PC-9 (cell line): ENCODE measurements at regions not wholly inside any gene's neighbourhood (a gene's known extent, or its start where the extent isn't known, plus 50 kb on each side); places are given as distances from the start of the nearest gene placed in this dataset.

Experiments
- BruUV-seq: library from RNA; stranded (reverse); fragments of 400-500 nt; replicated peaks from 2 replicates; lab custom pipeline; 2021; lab: Mats Ljungman, UMichigan
- CTCF ChIA-PET: fragments of 300-600 bp; sonication (Branson Sonifier 250); formaldehyde crosslinking; loops from one replicate; lab custom pipeline; 2022; ENCODE audit warnings: antibody characterized with exemption; lab: Charles Lee
- POLR2A ChIA-PET: fragments of 300-600 bp; sonication (Branson Sonifier 250); formaldehyde crosslinking; loops from one replicate; lab custom pipeline; 2022; ENCODE audit warnings: antibody characterized with exemption; ENCODE audit not compliant: unreplicated experiment; lab: Charles Lee
- DNase-seq, 2 experiments: peaks; one replicate each; pipeline versions ENCODE4 v3.0.0 to v3.0.0-alpha.2; 2015 to 2022; ENCODE audit warnings: mixed read lengths in 1 of 2
- H2AFZ ChIP-seq: fragments of 200-600 bp; sonication (generic); 2 replicates; pipeline ENCODE4 v1.8.1; 2017; ENCODE audit warnings: antibody characterized with exemption
- H3F3A ChIP-seq: fragments of 200-600 bp; sonication (generic); 2 replicates; pipeline ENCODE4 v1.8.1; 2017; ENCODE audit warnings: antibody characterized with exemption, mild to moderate bottlenecking, low read depth; ENCODE audit not compliant: insufficient read depth
- H3K27ac ChIP-seq: fragments of 200-600 bp; sonication (generic); 2 replicates; pipeline ENCODE4 v1.6.1; 2016; ENCODE audit warnings: mixed run types
- H3K27me3 ChIP-seq: fragments of 200-600 bp; sonication (generic); 2 replicates; pipeline ENCODE4 v1.6.1; 2016; ENCODE audit warnings: low read depth, mixed run types; ENCODE audit not compliant: insufficient read depth
- H3K36me3 ChIP-seq: fragments of 200-600 bp; sonication (generic); 2 replicates; pipeline ENCODE4 v1.6.1; 2016; ENCODE audit warnings: low read depth, mixed run types
- H3K4me1 ChIP-seq: fragments of 200-600 bp; sonication (generic); replicated peaks from 2 replicates; pipeline ENCODE4 v1.6.1; 2016; ENCODE audit warnings: mixed run types; ENCODE audit not compliant: insufficient read depth
- H3K4me2 ChIP-seq: fragments of 200-600 bp; sonication (generic); 2 replicates; pipeline ENCODE4 v1.6.1; 2017; ENCODE audit warnings: mixed run types
- H3K4me3 ChIP-seq: fragments of 200-600 bp; sonication (generic); 2 replicates; pipeline ENCODE4 v1.6.1; 2016; ENCODE audit warnings: mixed run types
- H3K79me2 ChIP-seq: fragments of 200-600 bp; sonication (generic); 2 replicates; pipeline ENCODE4 v1.6.1; 2017; ENCODE audit warnings: low read depth, mixed run types
- H3K9me2 ChIP-seq: fragments of 200-600 bp; sonication (generic); 2 replicates; pipeline ENCODE4 v1.8.1; 2017; ENCODE audit warnings: mild to moderate bottlenecking; ENCODE audit not compliant: insufficient read depth
- H3K9me3 ChIP-seq: fragments of 200-600 bp; sonication (generic); 2 replicates; pipeline ENCODE4 v1.8.1; 2016; ENCODE audit warnings: low read depth; ENCODE audit not compliant: insufficient read depth
- H4K20me1 ChIP-seq: fragments of 200-600 bp; sonication (generic); 2 replicates; pipeline ENCODE4 v1.8.1; 2017; ENCODE audit not compliant: insufficient read depth
- EZH2 ChIP-seq: fragments of 200-600 bp; sonication (generic); IDR thresholded peaks from 2 replicates; pipeline ENCODE4 v1.8.0; 2017; ENCODE audit warnings: antibody characterized with exemption, low read depth
- intact Hi-C: fragments of 100-400 bp; cut with micrococcal nuclease; formaldehyde crosslinking; loops from one replicate; pipeline ENCODE4 v1.10.0; 2022; ENCODE audit not compliant: unreplicated experiment
- TF ChIP-seq, protein P1 (sequence below): fragments of 200-600 bp; sonication (generic); conservative IDR thresholded peaks from 2 replicates; pipeline ENCODE4 v1.6.1; 2017; ENCODE audit warnings: mixed run types, antibody characterized with exemption, mild to moderate bottlenecking, moderate library complexity

DNA sequence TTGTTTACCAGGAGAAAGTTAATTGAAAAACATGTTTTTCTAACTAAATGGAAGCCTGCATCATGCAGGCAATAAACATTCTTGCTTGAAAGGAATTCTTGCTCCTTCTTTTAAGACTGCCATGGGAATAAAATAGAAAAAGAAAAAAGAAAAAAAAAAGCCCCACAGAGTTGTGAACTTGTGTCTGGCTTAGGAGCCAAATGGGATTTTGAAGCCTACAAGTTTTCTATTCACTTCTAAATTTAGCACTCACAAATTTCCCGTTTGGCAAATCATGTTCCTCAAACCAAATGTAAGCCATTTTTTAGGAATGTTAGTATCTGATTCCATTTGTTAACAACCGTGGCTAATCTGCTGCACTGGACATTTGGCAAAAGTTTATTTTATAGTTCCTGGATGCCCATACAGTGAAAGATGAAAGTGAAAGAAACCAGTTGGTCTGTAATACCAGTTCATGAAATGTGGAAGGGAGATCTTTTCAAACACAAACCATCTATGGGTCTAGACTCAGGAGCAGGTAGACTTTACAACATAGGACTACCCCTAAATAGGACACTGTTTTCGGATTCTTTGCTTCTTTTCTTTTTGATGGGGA lies 133.8 kb upstream of the GMNC start:
- no TSS peak for BruUV-seq
- H3K4me1 ChIP-seq: no peaks in the 10 kb centered on the region
- 0 out of 2 replicates have a peak overlapping the region, but pooled peaks have one; percentile 24 for H2AFZ ChIP-seq
- no peak for TF ChIP-seq EZH2
- TF ChIP-seq, protein P1, sequence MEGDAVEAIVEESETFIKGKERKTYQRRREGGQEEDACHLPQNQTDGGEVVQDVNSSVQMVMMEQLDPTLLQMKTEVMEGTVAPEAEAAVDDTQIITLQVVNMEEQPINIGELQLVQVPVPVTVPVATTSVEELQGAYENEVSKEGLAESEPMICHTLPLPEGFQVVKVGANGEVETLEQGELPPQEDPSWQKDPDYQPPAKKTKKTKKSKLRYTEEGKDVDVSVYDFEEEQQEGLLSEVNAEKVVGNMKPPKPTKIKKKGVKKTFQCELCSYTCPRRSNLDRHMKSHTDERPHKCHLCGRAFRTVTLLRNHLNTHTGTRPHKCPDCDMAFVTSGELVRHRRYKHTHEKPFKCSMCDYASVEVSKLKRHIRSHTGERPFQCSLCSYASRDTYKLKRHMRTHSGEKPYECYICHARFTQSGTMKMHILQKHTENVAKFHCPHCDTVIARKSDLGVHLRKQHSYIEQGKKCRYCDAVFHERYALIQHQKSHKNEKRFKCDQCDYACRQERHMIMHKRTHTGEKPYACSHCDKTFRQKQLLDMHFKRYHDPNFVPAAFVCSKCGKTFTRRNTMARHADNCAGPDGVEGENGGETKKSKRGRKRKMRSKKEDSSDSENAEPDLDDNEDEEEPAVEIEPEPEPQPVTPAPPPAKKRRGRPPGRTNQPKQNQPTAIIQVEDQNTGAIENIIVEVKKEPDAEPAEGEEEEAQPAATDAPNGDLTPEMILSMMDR: no peak
- no peak for DNase-seq
- CTCF ChIA-PET: no interaction called here
- H3F3A ChIP-seq: no peaks in the 10 kb centered on the region
- peak overlapping the region; percentile 24 for H3K4me2 ChIP-seq
- H3K9me3 ChIP-seq: no peaks in the 10 kb centered on the region
- H3K4me3 ChIP-seq: no peak overlapping the region
- H3K36me3 ChIP-seq: no peaks in the 10 kb centered on the region
- no peaks in the 10 kb centered on the region for H3K27me3 ChIP-seq
- H3K79me2 ChIP-seq: no peaks in the 10 kb centered on the region
- no peaks in the 10 kb centered on the region for H4K20me1 ChIP-seq
- POLR2A ChIA-PET: no interaction called here
- intact Hi-C loops: no loop called here
- no peak overlapping the region for H3K27ac ChIP-seq
- H3K9me2 ChIP-seq: no peaks in the 10 kb centered on the region

DNA sequence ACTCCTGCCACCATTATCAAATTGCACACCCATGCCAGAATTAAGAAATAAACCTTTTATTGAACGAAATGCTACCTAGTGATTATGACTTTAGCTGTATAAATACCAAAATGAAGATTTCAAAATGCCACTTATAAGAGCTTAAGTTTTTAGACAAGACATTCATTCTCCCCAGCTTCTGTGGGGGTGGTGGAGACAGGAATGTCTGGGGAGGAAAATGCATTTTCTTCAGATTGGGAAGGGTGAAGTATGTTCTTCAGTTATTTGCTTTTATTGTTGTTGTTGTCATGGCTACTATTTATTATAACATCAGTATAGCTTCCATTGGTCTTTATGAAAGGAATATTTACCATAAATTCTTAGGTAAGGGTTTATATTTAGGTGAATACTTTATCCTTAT lies 132.7 kb upstream of the GMNC start:
- no peak for DNase-seq
- CTCF ChIA-PET: interaction anchor here (0.6 kb wide), 1 partner anchor 1492 kb away, joined by 3 read pairs; no protein-coding TSS in a partner anchor
- no peaks in the 10 kb centered on the region for H3K79me2 ChIP-seq
- BruUV-seq: no TSS peak
- no peak overlapping the region for H3K4me3 ChIP-seq
- no peak for TF ChIP-seq EZH2
- TF ChIP-seq, protein P1: no peak
- no peaks in the 10 kb centered on the region for H4K20me1 ChIP-seq
- H2AFZ ChIP-seq: no peak overlapping the region
- no peaks in the 10 kb centered on the region for H3K27me3 ChIP-seq
- H3K9me2 ChIP-seq: no peaks in the 10 kb centered on the region
- no peaks in the 10 kb centered on the region for H3K36me3 ChIP-seq
- no peaks in the 10 kb centered on the region for H3K4me1 ChIP-seq
- H3K27ac ChIP-seq: no peak overlapping the region
- intact Hi-C loops: no loop called here
- H3K4me2 ChIP-seq: no peak overlapping the region
- POLR2A ChIA-PET: no interaction called here
- H3F3A ChIP-seq: no peaks in the 10 kb centered on the region
- H3K9me3 ChIP-seq: no peaks in the 10 kb centered on the region

DNA sequence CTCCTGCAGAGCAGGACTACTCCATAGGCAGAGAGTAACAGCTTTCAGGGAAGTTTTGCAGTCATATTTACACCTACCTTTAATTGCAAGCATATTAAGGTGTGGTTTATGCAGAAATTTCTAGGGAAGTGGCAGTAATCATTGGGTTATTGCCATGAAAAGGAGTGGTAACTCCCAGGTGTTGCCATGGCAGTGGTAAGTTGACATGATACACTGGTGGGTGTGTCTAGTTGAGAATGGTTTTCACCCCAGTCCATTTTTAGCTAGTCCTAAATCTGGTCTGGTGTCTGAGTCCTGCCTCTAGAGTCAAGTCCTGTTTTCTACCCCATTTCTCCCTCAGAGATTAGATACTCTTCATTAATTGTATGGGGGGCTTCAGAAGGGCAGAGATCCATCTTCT lies 128.4 kb upstream of the GMNC start:
- Histone ChIP-seq H3K4me1 (no peaks in the 10 kb centered on the region), H3K9me3 (no peaks in the 10 kb centered on the region; the same call in 1 of the 2 replicates), H4K20me1 (no peaks in the 10 kb centered on the region), H2AFZ (no peak overlapping the region), H3K36me3 (no peaks in the 10 kb centered on the region), H3K27ac (no peak overlapping the region), H3F3A (no peaks in the 10 kb centered on the region), H3K27me3 (no peaks in the 10 kb centered on the region), H3K9me2 (no peaks in the 10 kb centered on the region), H3K79me2 (no peaks in the 10 kb centered on the region), H3K4me3 (no peak overlapping the region), H3K4me2 (no peak overlapping the region)
- CTCF ChIA-PET: no interaction called here
- no peak for TF ChIP-seq EZH2
- TF ChIP-seq, protein P1: no peak
- intact Hi-C loops: no loop called here
- DNase-seq: peak in 1 of 2 experiments; percentile 2
- no TSS peak for BruUV-seq
- POLR2A ChIA-PET: no interaction called here
